Bronchial epithelial cell (primary cell): ENCODE measurements at regions not wholly inside any gene's neighbourhood (a gene's known extent, or its start where the extent isn't known, plus 50 kb on each side); places are given as distances from the start of the nearest gene placed in this dataset.
A peak's percentile ranks its signal among the peaks of the same experiment; 100 is the strongest.
"Not testable (repeated sequence)": the region's sequence is repeated elsewhere in the genome, so short reads cannot be mapped to it uniquely, and the experiment has no call there.

Experiments
- DNase-seq: peaks from one replicate; pipeline ENCODE4 v3.0.0-alpha.2; 2010; ENCODE audit warnings: low read depth
- FAIRE-seq: peaks from 2 replicates; lab custom pipeline; 2011; peaks lifted over from hg19 to GRCh38; lab: Jason Lieb, UNC
- H3K27me3 ChIP-seq: 2 replicates; pipeline ENCODE4 v1.5.1; 2011; ENCODE audit warnings: low read length; ENCODE audit not compliant: control insufficient read depth, insufficient read depth
- H3K36me3 ChIP-seq: 2 replicates; pipeline ENCODE4 v1.5.1; 2011; ENCODE audit warnings: low read length; ENCODE audit not compliant: control insufficient read depth, insufficient read depth
- H3K4me3 ChIP-seq: 2 replicates; pipeline ENCODE4 v1.5.1; 2011; ENCODE audit warnings: mild to moderate bottlenecking, low read depth, low read length, control low read depth
- CTCF ChIP-seq: IDR thresholded peaks from 2 replicates; pipeline ENCODE4 v1.5.1; 2011; ENCODE audit warnings: mild to moderate bottlenecking, moderate library complexity, low read length, control low read depth, inconsistent platforms; ENCODE audit not compliant: insufficient read depth, severe bottlenecking

DNA sequence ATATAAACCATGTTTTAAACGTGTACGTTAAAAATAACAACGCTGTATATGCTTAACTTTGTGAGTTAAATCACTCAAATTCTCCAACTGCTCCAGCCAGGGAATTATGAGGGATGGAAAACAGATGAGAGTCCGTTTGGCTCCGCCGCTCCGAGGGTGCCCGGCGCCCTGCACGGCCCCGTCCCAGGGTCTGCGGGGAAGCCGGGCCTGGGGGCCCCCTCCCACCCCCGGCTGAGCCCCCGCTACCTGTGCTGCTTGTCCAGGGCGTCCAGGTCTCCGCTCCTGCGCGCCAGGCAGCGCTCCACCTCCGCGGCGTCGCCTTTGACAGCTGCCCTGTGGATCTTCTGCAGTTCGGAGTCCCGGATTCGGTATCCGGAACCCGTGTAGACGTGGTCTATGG lies 415.5 kb downstream of the FOXD4L4 start:
- H3K27me3 ChIP-seq, DNase-seq, H3K36me3 ChIP-seq, H3K4me3 ChIP-seq, FAIRE-seq: not testable (repeated sequence)

DNA sequence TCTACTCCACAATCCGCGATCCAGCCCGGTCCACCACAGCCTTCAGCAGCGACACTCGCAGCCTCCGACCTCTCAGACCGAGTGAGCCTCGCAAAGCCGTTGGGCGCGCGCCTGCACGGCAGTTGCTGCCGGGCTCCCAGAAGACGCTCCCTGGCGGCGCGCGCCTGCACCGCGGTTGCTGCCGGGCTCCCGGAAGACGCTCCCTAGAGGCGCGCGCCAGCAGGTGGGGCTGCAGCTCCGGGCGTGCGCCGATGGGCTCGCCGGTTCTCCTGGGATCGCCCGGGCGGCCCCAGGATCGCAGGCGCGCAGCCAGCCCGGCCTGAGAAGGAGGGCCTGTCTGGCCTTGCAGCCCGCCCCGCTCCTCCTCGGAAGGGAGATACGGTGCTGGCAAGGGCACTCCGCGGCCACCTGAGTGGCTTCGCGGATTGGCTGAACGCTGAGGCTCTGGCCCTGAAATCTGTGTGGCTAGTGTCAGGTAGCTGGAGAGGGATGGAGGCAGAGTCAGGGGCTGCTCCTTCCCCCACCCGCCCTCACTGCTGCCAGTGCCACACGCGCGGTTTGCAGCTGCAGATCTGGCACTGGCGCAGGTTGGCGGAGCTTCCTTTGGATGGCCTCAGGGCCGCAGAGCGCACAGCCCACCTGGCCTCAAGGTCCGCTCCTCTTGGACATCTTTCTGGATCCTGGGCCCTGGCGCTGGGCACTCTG lies 416.2 kb downstream of the FOXD4L4 start:
- not testable (repeated sequence) for H3K27me3 ChIP-seq, FAIRE-seq, H3K36me3 ChIP-seq
- DNase-seq: peak; percentile 54
- H3K4me3 ChIP-seq: peak overlapping the region; percentile 32
- peak; percentile 54 for TF ChIP-seq CTCF

GRCh38 chr9:66153971-66154691 lies 417.2 kb downstream of the FOXD4L4 start:
- H3K36me3 ChIP-seq, DNase-seq, FAIRE-seq, H3K27me3 ChIP-seq, H3K4me3 ChIP-seq: not testable (repeated sequence)

- not testable (repeated sequence) for H3K36me3 ChIP-seq, H3K27me3 ChIP-seq, FAIRE-seq, H3K4me3 ChIP-seq, DNase-seq
Observed at GRCh38 chr9:66182316-66182715, 445.4 kb downstream of the FOXD4L4 start.

DNA sequence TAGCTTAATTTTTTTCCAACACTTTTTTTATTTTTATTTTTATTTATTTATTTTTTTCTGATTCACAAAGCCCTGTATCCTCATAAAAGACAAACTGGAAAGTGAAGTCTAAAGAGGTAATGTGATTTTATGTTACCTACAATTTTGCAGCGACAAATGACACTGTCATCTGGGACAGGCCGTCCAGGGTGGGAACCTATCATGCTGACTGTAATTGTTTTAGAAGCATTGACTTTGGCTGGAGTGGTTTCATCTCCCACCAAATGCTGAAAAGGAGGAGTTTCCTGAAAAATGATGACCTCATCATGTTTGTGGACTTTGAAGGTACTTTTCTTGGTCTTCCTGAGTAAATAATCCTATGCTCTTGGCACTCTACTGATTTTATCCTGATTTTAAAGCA lies 446.7 kb downstream of the FOXD4L4 start:
- not testable (repeated sequence) for H3K36me3 ChIP-seq, H3K4me3 ChIP-seq, DNase-seq, FAIRE-seq, H3K27me3 ChIP-seq

DNA sequence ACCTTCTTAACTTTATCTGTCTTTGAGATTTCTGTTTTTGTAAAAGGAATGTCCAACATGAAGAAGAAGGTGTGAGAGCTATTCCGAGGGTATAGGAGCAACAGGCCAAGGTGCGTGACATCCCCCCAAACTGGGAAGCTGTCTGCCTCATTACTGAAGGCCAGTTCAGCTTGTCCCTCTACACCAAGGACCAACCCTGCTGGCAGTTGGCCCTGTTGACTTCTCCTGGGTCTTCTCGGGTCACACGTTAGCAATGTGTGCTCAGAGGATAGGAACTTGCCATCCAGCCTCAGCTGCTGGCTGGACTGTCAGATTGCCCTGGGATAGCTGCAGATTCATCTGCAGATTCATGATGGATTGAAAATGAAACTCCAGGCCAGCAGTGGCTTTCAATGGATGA lies 460.3 kb downstream of the FOXD4L4 start:
- not testable (repeated sequence) for FAIRE-seq, DNase-seq, H3K27me3 ChIP-seq

GRCh38 chr9:66198421-66198820 lies 461.5 kb downstream of the FOXD4L4 start:
- not testable (repeated sequence) for H3K36me3 ChIP-seq, H3K4me3 ChIP-seq, H3K27me3 ChIP-seq, DNase-seq, FAIRE-seq

More for the DNA sequence above, 460.3 kb downstream of the FOXD4L4 start:
- not testable (repeated sequence) for H3K36me3 ChIP-seq, H3K4me3 ChIP-seq

GRCh38 chr9:66206617-66207016 lies 469.7 kb downstream of the FOXD4L4 start:
- not testable (repeated sequence) for H3K4me3 ChIP-seq, DNase-seq, H3K36me3 ChIP-seq, FAIRE-seq, H3K27me3 ChIP-seq

DNA sequence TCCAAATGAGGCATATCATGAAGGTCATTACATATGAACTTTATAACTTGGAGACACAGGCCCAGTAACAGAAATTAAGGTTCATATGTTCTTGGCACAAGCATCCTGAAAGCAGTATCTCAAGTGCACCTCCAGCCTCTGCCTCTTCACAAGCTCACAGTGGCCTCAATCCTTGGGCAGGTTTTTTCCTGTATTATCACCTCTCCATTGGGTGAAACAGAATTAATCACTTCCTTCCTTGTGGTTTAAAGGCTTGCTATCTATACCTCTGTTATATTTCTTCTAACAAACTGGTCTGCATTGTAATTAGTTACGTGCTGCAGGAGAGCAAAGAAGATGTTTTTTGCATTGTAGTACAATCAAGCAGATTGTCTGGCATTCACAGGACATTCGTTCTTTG lies 471.0 kb downstream of the FOXD4L4 start:
- not testable (repeated sequence) for H3K36me3 ChIP-seq

GRCh38 chr9:66244763-66245162 lies 507.8 kb downstream of the FOXD4L4 start:
- not testable (repeated sequence) for FAIRE-seq, H3K4me3 ChIP-seq, DNase-seq, H3K36me3 ChIP-seq, H3K27me3 ChIP-seq

More for the DNA sequence above, 471.0 kb downstream of the FOXD4L4 start:
- FAIRE-seq, H3K4me3 ChIP-seq, DNase-seq, H3K27me3 ChIP-seq: not testable (repeated sequence)

- DNase-seq, H3K27me3 ChIP-seq, H3K4me3 ChIP-seq, H3K36me3 ChIP-seq, FAIRE-seq: not testable (repeated sequence)
Observed at GRCh38 chr9:66245481-66245880, 508.5 kb downstream of the FOXD4L4 start.

DNA sequence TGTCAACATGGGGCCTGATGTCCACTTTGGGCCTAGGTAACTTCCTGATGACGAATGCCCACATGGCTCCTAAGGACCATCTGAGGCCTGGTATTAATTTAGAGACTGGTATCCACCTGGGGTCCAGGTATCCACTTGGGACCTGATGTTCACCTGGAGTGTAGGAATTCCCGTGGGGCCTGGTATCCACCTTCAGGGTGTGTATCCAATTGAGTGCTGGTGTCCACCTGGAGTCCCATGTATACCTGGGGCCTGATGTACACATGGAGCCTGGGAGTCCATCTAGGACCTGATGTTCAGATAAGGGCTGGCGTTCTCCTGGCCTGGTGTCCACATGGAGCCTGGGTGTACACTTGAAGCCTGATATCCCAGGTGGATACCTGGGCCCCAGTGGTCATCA lies 520.6 kb downstream of the FOXD4L4 start:
- FAIRE-seq, DNase-seq: not testable (repeated sequence)

GRCh38 chr9:66261576-66261975 lies 524.6 kb downstream of the FOXD4L4 start:
- not testable (repeated sequence) for H3K4me3 ChIP-seq, FAIRE-seq, H3K36me3 ChIP-seq, DNase-seq, H3K27me3 ChIP-seq

More for the DNA sequence above, 520.6 kb downstream of the FOXD4L4 start:
- not testable (repeated sequence) for H3K4me3 ChIP-seq, H3K36me3 ChIP-seq, H3K27me3 ChIP-seq
